Neutrophil (primary cell): ENCODE measurements at regions not wholly inside any gene's neighbourhood (a gene's known extent, or its start where the extent isn't known, plus 50 kb on each side); places are given as distances from the start of the nearest gene placed in this dataset.

Experiments
- H3K27ac ChIP-seq: fragments of 200-600 bp; sonication (generic); 2 replicates; pipeline ENCODE4 v1.5.1; 2016; ENCODE audit warnings: mild to moderate bottlenecking, moderate library complexity
- H3K27me3 ChIP-seq: fragments of 200-600 bp; sonication (generic); 2 replicates; pipeline ENCODE4 v1.6.0; 2016; ENCODE audit warnings: mild to moderate bottlenecking
- H3K36me3 ChIP-seq: fragments of 200-600 bp; sonication (generic); 2 replicates; pipeline ENCODE4 v1.5.1; 2017
- H3K4me1 ChIP-seq, 2 experiments: fragments of 200-600 bp in 1 of 2; sonication (generic) in 1 of 2; 1 replicate in 1 of 2; 2 replicates in 1 of 2; pipeline versions ENCODE4 v1.5.1 to v1.6.1; 2013 to 2016; ENCODE audit warnings: low read depth in 1 of 2, low read length in 1 of 2, mild to moderate bottlenecking in 1 of 2, moderate library complexity in 1 of 2; ENCODE audit not compliant: control insufficient read depth in 1 of 2, insufficient read depth in 1 of 2
- H3K4me3 ChIP-seq, 2 experiments: fragments of 200-600 bp in 1 of 2; sonication (generic) in 1 of 2; 1 replicate in 1 of 2; 2 replicates in 1 of 2; pipeline ENCODE4 v1.5.1; 2013 to 2016; ENCODE audit warnings: low read depth in 1 of 2, low read length in 1 of 2, mild to moderate bottlenecking in 1 of 2, moderate library complexity in 1 of 2
- H3K9me3 ChIP-seq: fragments of 200-600 bp; sonication (generic); 2 replicates; pipeline ENCODE4 v1.5.1; 2016
- CTCF ChIP-seq: fragments of 200-600 bp; sonication (generic); IDR thresholded peaks from 2 replicates; pipeline ENCODE4 v1.5.1; 2016; ENCODE audit warnings: antibody characterized with exemption

- no peak for TF ChIP-seq CTCF
- Histone ChIP-seq H3K4me3 (no peak overlapping the region), H3K36me3 (no peaks in the 10 kb centered on the region), H3K27me3 (no peaks in the 10 kb centered on the region), H3K27ac (no peak overlapping the region), H3K4me1 (no peaks in the 10 kb centered on the region), H3K9me3 (no peaks in the 10 kb centered on the region)
Measured at GRCh38 chr17:27082023-27082774, 211.7 kb upstream of the WSB1 start.

- Histone ChIP-seq H3K27me3 (no peaks in the 10 kb centered on the region), H3K27ac (no peak overlapping the region), H3K36me3 (no peaks in the 10 kb centered on the region), H3K4me3 (no peak overlapping the region), H3K9me3 (no peaks in the 10 kb centered on the region), H3K4me1 (no peaks in the 10 kb centered on the region)
- no peak for TF ChIP-seq CTCF
Measured at GRCh38 chr17:27082775-27083154, 211.1 kb upstream of the WSB1 start.

GRCh38 chr17:27083408-27084185 is 210.3 kb upstream of the WSB1 start:
- H3K9me3 ChIP-seq: no peaks in the 10 kb centered on the region

GRCh38 chr17:27085517-27085916 is 208.4 kb upstream of the WSB1 start:
- H3K27ac ChIP-seq: no peak overlapping the region
- no peaks in the 10 kb centered on the region for H3K36me3 ChIP-seq
- no peaks in the 10 kb centered on the region for H3K9me3 ChIP-seq
- H3K4me3 ChIP-seq: no peak overlapping the region
- TF ChIP-seq CTCF: no peak
- H3K4me1 ChIP-seq: no peaks in the 10 kb centered on the region
- no peaks in the 10 kb centered on the region for H3K27me3 ChIP-seq

More at GRCh38 chr17:27083408-27084185, 210.3 kb upstream of the WSB1 start:
- H3K27me3 ChIP-seq: no peaks in the 10 kb centered on the region
- TF ChIP-seq CTCF: no peak
- H3K27ac ChIP-seq: no peak overlapping the region
- no peaks in the 10 kb centered on the region for H3K4me1 ChIP-seq
- no peaks in the 10 kb centered on the region for H3K36me3 ChIP-seq
- H3K4me3 ChIP-seq: no peak overlapping the region

GRCh38 chr17:27086526-27086925 is 207.4 kb upstream of the WSB1 start:
- Histone ChIP-seq H3K27me3 (no peaks in the 10 kb centered on the region), H3K9me3 (no peaks in the 10 kb centered on the region), H3K36me3 (no peaks in the 10 kb centered on the region), H3K4me1 (no peaks in the 10 kb centered on the region), H3K4me3 (no peak overlapping the region), H3K27ac (no peak overlapping the region)
- TF ChIP-seq CTCF: no peak
